CD14-positive monocyte (primary cell): ENCODE measurements at regions not wholly inside any gene's neighbourhood (a gene's known extent, or its start where the extent isn't known, plus 50 kb on each side); places are given as distances from the start of the nearest gene placed in this dataset.

Source experiments
- DNase-seq, 3 donors: peaks; one replicate each; pipeline ENCODE4 v3.0.0-alpha.2; 2011 to 2022
- H2AFZ ChIP-seq: 2 replicates; pipeline ENCODE4 v1.6.0; 2012; ENCODE audit warnings: mild to moderate bottlenecking, low read depth, low read length, inconsistent platforms; ENCODE audit not compliant: insufficient read depth, poor library complexity, severe bottlenecking
- H3K27ac ChIP-seq, 2 donors: 1 replicate in 1 of 2; 2 replicates in 1 of 2; pipeline ENCODE4 v1.5.1; 2012 to 2013; ENCODE audit warnings: low read length in 2 of 2, control low read depth in 1 of 2, inconsistent platforms in 1 of 2, low read depth in 1 of 2, mild to moderate bottlenecking in 1 of 2
- H3K27me3 ChIP-seq, 2 donors: one replicate each; pipeline versions ENCODE4 v1.6.0 to v1.6.1; 2011 to 2013; ENCODE audit warnings: low read length in 2 of 2; ENCODE audit not compliant: control insufficient read depth in 2 of 2, insufficient read depth in 2 of 2
- H3K36me3 ChIP-seq, 2 donors: replicated peaks in 1 of 2; 1 replicate in 1 of 2; 2 replicates in 1 of 2; pipeline versions ENCODE4 v1.5.1 to v1.6.1; 2012 to 2013; ENCODE audit warnings: low read length in 2 of 2, control low read depth in 1 of 2, inconsistent platforms in 1 of 2, mild to moderate bottlenecking in 1 of 2; ENCODE audit not compliant: insufficient read depth in 2 of 2, control insufficient read depth in 1 of 2
- H3K4me1 ChIP-seq, 2 donors: 1 replicate in 1 of 2; 2 replicates in 1 of 2; pipeline versions ENCODE4 v1.5.1 to v1.6.1; 2012 to 2013; ENCODE audit warnings: low read length in 2 of 2, control low read depth in 1 of 2, inconsistent platforms in 1 of 2, mild to moderate bottlenecking in 1 of 2, moderate library complexity in 1 of 2; ENCODE audit not compliant: insufficient read depth in 2 of 2, control insufficient read depth in 1 of 2
- H3K4me2 ChIP-seq: replicated peaks from 2 replicates; pipeline ENCODE3; 2012; ENCODE audit warnings: low read length, moderate library complexity, mild to moderate bottlenecking; ENCODE audit not compliant: poor library complexity, severe bottlenecking; ENCODE audit errors: extremely low read depth
- H3K4me3 ChIP-seq, 3 experiments: fragments of 200-600 bp in 1 of 3; sonication (generic) in 1 of 3; replicated peaks in 1 of 3; 1 replicate in 2 of 3; 2 replicates in 1 of 3; pipeline ENCODE4 v1.5.1; 2011 to 2013; ENCODE audit warnings: low read length in 3 of 3, mild to moderate bottlenecking in 3 of 3, control low read depth in 2 of 3, low read depth in 2 of 3, inconsistent platforms in 1 of 3, moderate library complexity in 1 of 3
- H3K79me2 ChIP-seq: 2 replicates; pipeline ENCODE4 v1.6.0; 2012; ENCODE audit warnings: mild to moderate bottlenecking, control low read depth, inconsistent platforms, low read length, moderate library complexity; ENCODE audit not compliant: insufficient read depth
- H3K9ac ChIP-seq: 2 replicates; pipeline ENCODE4 v1.6.0; 2017; ENCODE audit warnings: low read length, mild to moderate bottlenecking; ENCODE audit not compliant: insufficient read depth, poor library complexity, severe bottlenecking
- H3K9me3 ChIP-seq, 2 donors: replicated peaks in 1 of 2; 1 replicate in 1 of 2; 2 replicates in 1 of 2; pipeline versions ENCODE4 v1.5.1 to v1.6.1; 2012 to 2013; ENCODE audit warnings: low read length in 2 of 2, control low read depth in 1 of 2; ENCODE audit not compliant: control insufficient read depth in 1 of 2, insufficient read depth in 1 of 2
- H4K20me1 ChIP-seq: 2 replicates; pipeline ENCODE4 v1.6.0; 2012; ENCODE audit warnings: mild to moderate bottlenecking, low read length, control low read depth, moderate library complexity; ENCODE audit not compliant: insufficient read depth
- H3K27ac Mint-ChIP-seq, 7 donors: one replicate each; pipeline ENCODE4 v1.8.0; 2020; ENCODE audit warnings: mild to moderate bottlenecking in 7 of 7, mixed read lengths in 7 of 7, moderate library complexity in 6 of 7, inconsistent platforms in 2 of 7
- H3K27me3 Mint-ChIP-seq, 3 donors: one replicate each; pipeline ENCODE4 v1.8.0; 2021 to 2022; ENCODE audit warnings: low read depth in 3 of 3, mild to moderate bottlenecking in 3 of 3, mixed read lengths in 3 of 3, moderate library complexity in 3 of 3, inconsistent platforms in 1 of 3
- H3K36me3 Mint-ChIP-seq, 2 donors: one replicate each; pipeline ENCODE4 v1.8.0; 2020; ENCODE audit warnings: mixed read lengths in 2 of 2, inconsistent platforms in 1 of 2, mild to moderate bottlenecking in 1 of 2
- H3K4me1 Mint-ChIP-seq: one replicate; pipeline ENCODE4 v1.8.0; 2020; ENCODE audit warnings: mild to moderate bottlenecking, mixed read lengths
- H3K4me3 Mint-ChIP-seq, 2 donors: one replicate each; pipeline ENCODE4 v1.8.0; 2020; ENCODE audit warnings: mild to moderate bottlenecking in 2 of 2, mixed read lengths in 2 of 2, moderate library complexity in 1 of 2
- H3K9me3 Mint-ChIP-seq, 7 donors: one replicate each; pipeline ENCODE4 v1.8.0; 2020 to 2022; ENCODE audit warnings: mixed read lengths in 7 of 7, mild to moderate bottlenecking in 6 of 7, moderate library complexity in 6 of 7, inconsistent platforms in 2 of 7
- WGBS: methylation state at CpG from one replicate; pipeline ENCODE4 v1.1.5; 2013; ENCODE audit warnings: missing lambda C conversion rate; ENCODE audit not compliant: insufficient coverage; 5-methylcytosine and 5-hydroxymethylcytosine counted together
- intact Hi-C, 2 donors: fragments of 100-400 bp; cut with micrococcal nuclease; formaldehyde crosslinking; loops; one replicate each; pipeline versions ENCODE4 v1.15.0 to v1.15.1; 2023
- TF ChIP-seq, protein P1 (sequence below): fragments of 200-600 bp; IDR thresholded peaks from one replicate; pipeline ENCODE4 v1.8.0; 2022; ENCODE audit warnings: antibody characterized with exemption, mild to moderate bottlenecking

DNA sequence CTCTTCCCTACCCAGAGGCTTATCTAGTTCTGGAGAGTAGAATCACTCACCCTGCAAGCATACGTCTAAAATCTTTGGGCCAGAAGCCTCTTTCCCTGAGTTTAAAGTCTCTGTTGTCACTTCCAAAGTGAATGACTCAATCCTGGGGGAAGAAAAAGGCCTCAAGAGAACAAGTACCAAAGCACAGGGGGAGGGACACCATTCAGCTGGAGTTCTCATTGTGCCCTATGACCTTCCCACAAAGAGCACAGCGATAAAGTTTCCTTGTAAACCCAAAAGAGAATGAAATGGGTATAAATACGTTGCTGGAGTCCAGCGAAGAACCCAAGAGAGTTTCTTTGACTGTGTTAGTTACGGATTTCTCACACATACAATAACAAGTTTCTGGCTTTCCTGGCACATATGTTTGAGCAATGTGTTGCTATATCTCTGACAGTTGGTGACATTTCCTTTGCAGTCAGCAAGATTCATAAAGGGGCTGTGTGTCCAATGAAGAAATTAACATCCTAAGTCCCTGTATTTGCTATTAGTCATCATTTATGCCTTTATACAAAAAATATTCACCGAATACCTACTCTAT lies 107.3 kb upstream of the PTPRG start:
- Histone ChIP-seq H3K9me3 (no peaks in the 10 kb centered on the region), H3K27ac (no peak overlapping the region), H3K4me3 (no peak overlapping the region), H3K4me2 (no peak overlapping the region), H3K36me3 (no peaks in the 10 kb centered on the region), H3K79me2 (no peaks in the 10 kb centered on the region), H2AFZ (no peak overlapping the region), H3K9ac (no peak overlapping the region), H3K4me1 (no peaks in the 10 kb centered on the region), H3K27me3 (no peaks in the 10 kb centered on the region), H4K20me1 (no peaks in the 10 kb centered on the region)
- H3K4me1 Mint-ChIP-seq = no peaks in the 10 kb centered on the region
- peaks cover 2 to 6% (median 3%) of the 10 kb centered on the region in 7 donors for H3K9me3 Mint-ChIP-seq
- intact Hi-C loops = no loop called here
- H3K36me3 Mint-ChIP-seq = no peaks in the 10 kb centered on the region
- no peak for DNase-seq
- H3K27ac Mint-ChIP-seq = no peak overlapping the region
- WGBS = no CpG with 5 or more reads among the region's 6 CpGs
- no peak overlapping the region for H3K4me3 Mint-ChIP-seq
- H3K27me3 Mint-ChIP-seq = no peaks in the 10 kb centered on the region
- TF ChIP-seq, protein P1, sequence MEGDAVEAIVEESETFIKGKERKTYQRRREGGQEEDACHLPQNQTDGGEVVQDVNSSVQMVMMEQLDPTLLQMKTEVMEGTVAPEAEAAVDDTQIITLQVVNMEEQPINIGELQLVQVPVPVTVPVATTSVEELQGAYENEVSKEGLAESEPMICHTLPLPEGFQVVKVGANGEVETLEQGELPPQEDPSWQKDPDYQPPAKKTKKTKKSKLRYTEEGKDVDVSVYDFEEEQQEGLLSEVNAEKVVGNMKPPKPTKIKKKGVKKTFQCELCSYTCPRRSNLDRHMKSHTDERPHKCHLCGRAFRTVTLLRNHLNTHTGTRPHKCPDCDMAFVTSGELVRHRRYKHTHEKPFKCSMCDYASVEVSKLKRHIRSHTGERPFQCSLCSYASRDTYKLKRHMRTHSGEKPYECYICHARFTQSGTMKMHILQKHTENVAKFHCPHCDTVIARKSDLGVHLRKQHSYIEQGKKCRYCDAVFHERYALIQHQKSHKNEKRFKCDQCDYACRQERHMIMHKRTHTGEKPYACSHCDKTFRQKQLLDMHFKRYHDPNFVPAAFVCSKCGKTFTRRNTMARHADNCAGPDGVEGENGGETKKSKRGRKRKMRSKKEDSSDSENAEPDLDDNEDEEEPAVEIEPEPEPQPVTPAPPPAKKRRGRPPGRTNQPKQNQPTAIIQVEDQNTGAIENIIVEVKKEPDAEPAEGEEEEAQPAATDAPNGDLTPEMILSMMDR = no peak

DNA sequence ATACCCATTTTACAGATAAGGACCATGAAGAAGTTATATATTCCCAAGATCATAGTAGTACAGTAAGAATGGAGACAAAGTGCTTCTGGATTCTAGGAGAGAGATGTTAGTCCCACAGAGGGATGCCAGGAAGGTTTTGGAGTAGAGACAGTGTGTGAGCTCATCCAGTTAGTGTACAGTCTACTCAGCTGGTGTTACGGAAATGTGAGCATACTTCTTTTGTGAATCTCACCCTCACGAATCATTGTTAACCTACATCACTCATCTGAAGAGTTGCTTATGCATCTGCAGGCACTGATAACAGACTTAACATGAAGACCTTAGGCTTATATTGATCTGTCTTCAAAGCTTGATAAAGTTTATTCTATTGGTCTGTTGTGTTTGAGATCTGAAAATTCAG lies 106.6 kb upstream of the PTPRG start:
- H3K79me2 ChIP-seq = no peaks in the 10 kb centered on the region
- H3K4me1 ChIP-seq = no peaks in the 10 kb centered on the region
- Mint-ChIP-seq H3K36me3 (no peaks in the 10 kb centered on the region), H3K27me3 (no peaks in the 10 kb centered on the region), H3K9me3 (peaks cover 2 to 6% (median 5%) of the 10 kb centered on the region in 7 donors), H3K4me1 (no peaks in the 10 kb centered on the region), H3K27ac (no peak overlapping the region), H3K4me3 (no peak overlapping the region)
- H3K4me2 ChIP-seq = no peak overlapping the region
- intact Hi-C loops = no loop called here
- WGBS = no CpG with 5 or more reads among the region's 2 CpGs
- H3K9ac ChIP-seq = no peak overlapping the region
- H3K4me3 ChIP-seq = no peak overlapping the region
- TF ChIP-seq, protein P1 = no peak
- no peaks in the 10 kb centered on the region for H3K36me3 ChIP-seq
- no peak overlapping the region for H3K27ac ChIP-seq
- H3K27me3 ChIP-seq = no peaks in the 10 kb centered on the region
- no peaks in the 10 kb centered on the region for H3K9me3 ChIP-seq
- H4K20me1 ChIP-seq = no peaks in the 10 kb centered on the region
- DNase-seq = no peak
- H2AFZ ChIP-seq = no peak overlapping the region
